Prostate gland (tissue), 2 donors: ENCODE measurements at regions not wholly inside any gene's neighbourhood (a gene's known extent, or its start where the extent isn't known, plus 50 kb on each side); places are given as distances from the start of the nearest gene placed in this dataset.

Experiments
- POLR2A ChIP-seq: fragments of 450-650 bp; IDR thresholded peaks from one replicate; pipeline ENCODE4 v1.6.1; 2016; ENCODE audit warnings: antibody characterized with exemption, mild to moderate bottlenecking
- POLR2AphosphoS5 ChIP-seq: sonication (generic); formaldehyde crosslinking; IDR thresholded peaks from one replicate; pipeline ENCODE4 v1.6.1; 2017; ENCODE audit warnings: antibody characterized with exemption
- TF ChIP-seq, protein P1 (sequence below), 4 experiments: fragments of 200-600 bp in 2 of 4; fragments of 450-650 bp in 2 of 4; sonication (generic) in 2 of 4; IDR thresholded peaks; 1 replicate in 3 of 4; 2 replicates in 1 of 4; pipeline ENCODE4 v1.5.1; 2016 to 2019; ENCODE audit warnings: antibody characterized with exemption in 4 of 4, mild to moderate bottlenecking in 2 of 4, moderate library complexity in 2 of 4

DNA sequence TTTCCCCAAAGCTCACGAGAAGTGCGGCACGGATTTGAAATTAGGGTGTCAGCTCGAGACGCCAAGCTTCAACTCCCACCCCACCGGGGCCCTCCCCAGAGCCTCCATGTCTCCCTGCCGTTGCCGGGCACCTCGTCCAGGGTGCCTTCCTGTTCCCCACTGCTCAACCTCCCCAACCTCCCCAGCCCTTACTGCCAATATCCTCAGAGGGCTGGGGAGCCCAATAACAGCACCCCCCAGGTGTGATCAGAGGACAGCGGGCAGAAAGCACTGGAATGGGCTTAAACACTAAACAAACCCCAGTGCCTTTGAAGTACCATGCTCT, 1336.4 kb downstream of the TBC1D22A start:
- no peak for TF ChIP-seq POLR2AphosphoS5
- TF ChIP-seq, protein P1, sequence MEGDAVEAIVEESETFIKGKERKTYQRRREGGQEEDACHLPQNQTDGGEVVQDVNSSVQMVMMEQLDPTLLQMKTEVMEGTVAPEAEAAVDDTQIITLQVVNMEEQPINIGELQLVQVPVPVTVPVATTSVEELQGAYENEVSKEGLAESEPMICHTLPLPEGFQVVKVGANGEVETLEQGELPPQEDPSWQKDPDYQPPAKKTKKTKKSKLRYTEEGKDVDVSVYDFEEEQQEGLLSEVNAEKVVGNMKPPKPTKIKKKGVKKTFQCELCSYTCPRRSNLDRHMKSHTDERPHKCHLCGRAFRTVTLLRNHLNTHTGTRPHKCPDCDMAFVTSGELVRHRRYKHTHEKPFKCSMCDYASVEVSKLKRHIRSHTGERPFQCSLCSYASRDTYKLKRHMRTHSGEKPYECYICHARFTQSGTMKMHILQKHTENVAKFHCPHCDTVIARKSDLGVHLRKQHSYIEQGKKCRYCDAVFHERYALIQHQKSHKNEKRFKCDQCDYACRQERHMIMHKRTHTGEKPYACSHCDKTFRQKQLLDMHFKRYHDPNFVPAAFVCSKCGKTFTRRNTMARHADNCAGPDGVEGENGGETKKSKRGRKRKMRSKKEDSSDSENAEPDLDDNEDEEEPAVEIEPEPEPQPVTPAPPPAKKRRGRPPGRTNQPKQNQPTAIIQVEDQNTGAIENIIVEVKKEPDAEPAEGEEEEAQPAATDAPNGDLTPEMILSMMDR (IDR thresholded peaks at IDR 0.05) = no peak
- TF ChIP-seq POLR2A = no peak
